Embryonic facial prominence (tissue), 1 donor: ENCODE measurements at regions not wholly inside any gene's neighbourhood (a gene's known extent, or its start where the extent isn't known, plus 50 kb on each side); places are given as distances from the start of the nearest gene placed in this dataset.

ENCODE experiments used
- DNase-seq: peaks from one replicate; pipeline ENCODE4 v3.0.0-alpha.2; 2016; ENCODE audit errors: extremely low spot score

- DNase-seq = no peak
Measured at GRCh38 chr18:75607701-75608100, 180.2 kb upstream of the SMIM21 start.

GRCh38 chr18:75592527-75592926 is 165.0 kb upstream of the SMIM21 start:
- no peak for DNase-seq

DNA sequence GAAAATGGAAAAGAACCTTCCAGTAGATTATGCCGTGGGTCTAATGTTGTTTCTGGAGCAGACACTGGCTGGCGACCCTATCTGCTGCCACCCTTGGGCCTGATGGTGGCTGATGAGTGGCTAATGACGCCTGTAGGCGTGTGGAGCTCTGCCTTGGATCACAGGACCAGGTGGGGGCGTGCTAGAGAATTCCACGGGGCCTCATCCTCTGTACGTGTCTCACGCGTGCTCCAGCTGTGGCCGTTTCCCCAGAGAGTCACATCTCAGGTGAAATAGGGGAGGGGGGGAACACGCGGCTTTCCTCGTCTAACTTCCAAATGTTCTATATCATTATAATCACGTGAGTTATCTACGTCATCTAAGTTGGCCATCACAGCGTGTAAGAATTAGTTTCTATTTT is 160.9 kb upstream of the SMIM21 start:
- DNase-seq = no peak

GRCh38 chr18:75587131-75587530 is 159.6 kb upstream of the SMIM21 start:
- DNase-seq = no peak

DNA sequence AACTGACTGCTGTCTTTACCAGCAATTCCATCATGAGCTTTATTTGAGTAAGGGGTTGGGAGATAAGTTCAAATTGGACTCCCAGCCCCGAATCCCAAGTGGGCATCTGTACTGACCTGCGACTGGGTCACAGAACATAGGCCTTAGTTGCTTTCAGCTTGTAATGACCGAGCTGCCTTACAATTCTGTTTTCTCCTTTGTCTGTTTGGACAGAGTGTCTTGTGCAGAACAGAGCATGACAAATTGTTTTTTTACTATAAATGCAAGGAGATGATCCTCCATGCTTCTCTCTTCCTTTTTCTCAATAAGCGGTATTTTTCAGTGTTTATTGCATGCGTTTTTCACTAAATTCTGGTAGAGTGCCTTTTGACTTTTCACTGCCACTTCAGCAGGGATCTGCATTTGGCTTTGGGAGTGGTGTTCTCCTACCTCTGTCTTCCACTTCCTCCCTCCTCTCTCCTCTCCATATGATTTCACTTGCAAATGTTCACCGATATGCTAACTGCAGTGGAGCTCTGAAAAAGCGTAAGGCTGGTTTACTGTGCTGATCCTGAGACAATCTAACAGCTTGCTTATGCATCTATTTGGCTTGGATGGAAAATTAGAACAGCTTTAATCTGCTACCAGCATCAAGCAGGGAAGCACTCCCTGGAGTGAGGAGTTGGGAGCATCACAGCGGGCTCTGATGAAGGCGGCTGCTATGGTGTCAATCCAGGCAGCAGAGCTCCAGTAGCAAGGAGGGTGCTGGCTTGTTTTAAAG is 158.8 kb upstream of the SMIM21 start:
- no peak for DNase-seq

DNA sequence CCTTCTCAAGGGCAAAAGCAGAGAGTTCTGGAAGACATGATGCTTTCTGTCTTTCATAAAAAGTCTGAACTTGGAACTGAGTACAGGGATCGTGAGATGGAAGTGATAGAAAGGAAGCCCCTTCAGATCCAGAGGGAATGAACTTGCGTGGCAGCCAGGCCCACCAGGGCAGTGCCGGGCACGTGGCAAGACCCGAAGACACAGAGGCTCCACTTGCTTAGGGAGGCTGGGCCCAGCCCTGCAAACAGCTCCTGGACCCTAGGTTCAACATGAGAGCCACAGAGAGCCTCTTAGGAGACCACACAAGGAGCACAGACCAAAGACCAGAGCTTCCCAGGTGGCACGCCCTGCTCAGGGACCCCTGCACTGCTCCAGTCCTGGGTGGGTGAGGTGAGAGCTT is 155.4 kb upstream of the SMIM21 start:
- no peak for DNase-seq

- no peak for DNase-seq
Measured at GRCh38 chr18:75582406-75582821, 154.9 kb upstream of the SMIM21 start.

- DNase-seq = no peak
Measured at GRCh38 chr18:75581336-75582131, 154.0 kb upstream of the SMIM21 start.

GRCh38 chr18:75574187-75574586 is 146.7 kb upstream of the SMIM21 start:
- no peak for DNase-seq

GRCh38 chr18:75563150-75563549 is 135.6 kb upstream of the SMIM21 start:
- DNase-seq = no peak

DNA sequence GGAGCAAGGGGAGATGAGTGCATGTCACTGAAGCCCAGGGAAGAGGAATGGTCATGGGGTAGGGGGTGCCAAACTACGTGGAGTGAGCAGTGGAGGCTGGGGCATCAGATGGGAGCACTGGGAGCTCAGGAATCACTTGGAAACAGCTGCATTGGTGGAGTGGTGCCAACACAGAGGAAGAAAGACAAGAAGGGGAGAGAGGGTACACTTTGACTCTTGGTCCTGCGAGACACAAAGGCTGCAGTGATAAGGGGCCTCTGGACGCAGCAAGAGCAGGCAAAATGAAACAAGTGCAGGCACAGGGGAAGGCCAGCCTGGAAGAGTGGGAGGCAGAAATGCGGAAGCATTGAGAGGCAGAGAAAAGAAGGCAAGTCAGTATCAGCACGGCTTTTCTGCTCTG is 134.7 kb upstream of the SMIM21 start:
- no peak for DNase-seq

DNA sequence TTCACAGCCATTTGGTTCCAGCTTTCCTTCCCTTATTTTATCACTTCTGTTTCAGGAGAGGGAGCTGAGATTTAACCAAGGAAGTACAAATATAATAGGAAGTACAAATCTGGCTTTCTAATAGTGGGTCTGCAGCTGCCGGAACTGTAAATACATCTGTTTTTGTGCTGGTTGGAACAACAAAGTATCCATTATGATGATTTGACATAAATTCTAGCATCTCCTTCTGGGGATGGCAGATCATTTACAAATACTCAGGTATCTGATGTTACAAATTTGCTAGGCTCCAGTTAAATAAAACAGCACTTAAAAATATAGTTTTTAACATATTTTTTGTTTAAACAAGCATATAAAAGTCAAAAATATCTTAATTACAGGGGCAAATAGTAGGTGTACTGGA is 131.3 kb upstream of the SMIM21 start:
- no peak for DNase-seq

GRCh38 chr18:75556841-75557240 is 129.3 kb upstream of the SMIM21 start:
- DNase-seq = no peak

GRCh38 chr18:75554644-75555185 is 127.2 kb upstream of the SMIM21 start:
- DNase-seq = no peak

DNA sequence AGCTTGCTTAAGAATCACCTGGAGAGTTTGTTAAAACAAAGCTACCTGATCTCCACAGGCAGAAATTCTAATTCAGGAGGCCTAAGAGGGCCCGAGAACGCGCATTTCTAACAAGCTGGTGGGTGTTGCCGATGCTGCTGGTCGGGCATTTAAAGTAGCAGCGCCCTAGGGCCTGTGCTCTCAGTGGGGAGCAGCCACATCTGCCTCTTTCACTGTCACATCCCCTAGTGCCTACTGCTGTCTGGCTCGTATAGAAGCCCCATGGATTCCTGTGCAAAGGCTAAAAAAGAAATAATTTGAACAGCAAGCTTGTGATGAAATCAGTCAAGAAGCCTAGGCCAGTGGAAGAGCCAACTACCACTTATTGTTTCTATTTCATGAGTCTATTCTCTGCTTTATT is 126.7 kb upstream of the SMIM21 start:
- DNase-seq = no peak

DNA sequence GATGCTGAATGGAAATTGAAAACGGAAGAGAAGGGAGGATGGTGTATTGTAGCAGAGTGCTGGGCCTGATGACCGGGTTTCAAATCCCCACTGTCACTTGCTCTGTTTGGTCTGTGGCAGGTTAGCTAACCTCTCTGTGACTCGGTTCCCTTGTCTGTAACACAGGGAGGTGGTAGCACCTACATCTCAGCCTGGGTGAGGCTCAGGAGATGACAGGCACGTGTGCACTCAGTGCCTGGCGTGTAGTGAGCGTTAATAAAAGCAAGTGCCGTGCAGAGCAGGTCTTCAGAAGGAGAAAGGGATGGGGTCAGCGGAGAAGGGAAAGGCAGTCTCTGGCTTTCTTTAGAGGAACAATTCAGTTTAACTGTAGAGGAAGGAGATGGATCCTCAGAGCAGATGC is 125.5 kb upstream of the SMIM21 start:
- no peak for DNase-seq

DNA sequence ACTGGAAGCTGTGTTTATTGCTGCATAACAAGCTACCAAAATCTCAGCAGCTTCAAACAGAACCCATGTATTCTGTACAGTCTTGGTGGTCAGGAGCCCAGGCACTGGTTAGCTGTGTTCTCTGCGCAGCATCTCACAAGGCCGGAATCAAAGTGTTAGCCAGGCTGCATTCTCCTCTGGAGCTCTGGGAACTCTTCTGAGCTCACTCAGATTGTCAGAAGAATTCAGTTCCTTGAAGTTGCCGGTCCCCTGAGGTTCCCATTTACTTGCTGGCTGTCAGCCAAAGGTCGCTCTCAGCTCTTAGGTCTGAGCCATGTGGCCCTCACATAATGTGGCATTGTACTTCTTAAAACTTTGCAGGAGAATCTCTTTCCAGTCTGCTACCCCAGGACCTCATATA is 123.6 kb upstream of the SMIM21 start:
- DNase-seq = no peak

DNA sequence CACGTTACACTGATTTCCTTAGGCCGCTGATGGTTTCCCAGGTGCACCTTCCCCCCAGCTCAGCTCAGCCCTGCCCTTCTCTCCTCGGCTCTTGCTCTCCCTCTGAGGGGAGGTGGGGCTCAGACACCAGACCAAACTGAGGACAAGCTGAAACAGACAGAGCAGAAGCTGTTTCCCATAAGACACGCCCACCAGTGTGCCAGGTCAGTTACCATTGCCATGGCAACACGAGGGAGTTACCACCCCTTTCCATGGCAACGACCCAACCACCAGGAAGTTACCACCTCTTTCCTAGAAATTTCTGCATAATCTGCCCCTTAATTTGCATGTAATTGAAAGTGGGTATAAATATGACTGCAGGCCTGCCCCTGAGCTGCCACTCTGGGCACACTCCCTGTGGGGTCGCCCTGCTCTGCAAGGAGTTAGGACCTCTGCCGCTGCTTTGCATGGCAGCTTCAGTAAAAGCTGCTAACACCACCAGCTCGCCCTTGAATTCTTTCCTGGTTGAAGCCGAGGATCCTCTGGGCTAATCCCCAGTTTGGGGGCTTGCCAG is 120.9 kb upstream of the SMIM21 start:
- DNase-seq = no peak

- DNase-seq = no peak
Measured at GRCh38 chr18:75546964-75547363, 119.5 kb upstream of the SMIM21 start.

DNA sequence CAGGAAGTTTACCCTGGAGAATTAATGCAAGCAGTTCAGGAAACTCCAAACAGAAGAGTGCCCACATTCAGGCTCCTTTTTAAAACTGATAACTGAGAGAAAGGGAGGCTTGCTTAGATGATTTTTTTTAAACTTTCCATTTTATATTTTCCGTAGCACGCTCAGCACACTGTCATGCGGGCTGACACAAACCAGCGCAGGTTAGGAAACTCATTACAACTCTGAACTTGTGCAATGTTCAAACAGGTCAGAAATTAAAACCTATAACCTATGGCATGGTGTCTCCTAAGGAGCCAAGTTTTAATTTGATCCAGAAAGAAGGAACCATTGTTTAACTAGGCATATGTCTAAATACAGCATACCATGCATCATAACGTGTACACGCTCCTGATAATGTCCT is 117.7 kb upstream of the SMIM21 start:
- DNase-seq = no peak

DNA sequence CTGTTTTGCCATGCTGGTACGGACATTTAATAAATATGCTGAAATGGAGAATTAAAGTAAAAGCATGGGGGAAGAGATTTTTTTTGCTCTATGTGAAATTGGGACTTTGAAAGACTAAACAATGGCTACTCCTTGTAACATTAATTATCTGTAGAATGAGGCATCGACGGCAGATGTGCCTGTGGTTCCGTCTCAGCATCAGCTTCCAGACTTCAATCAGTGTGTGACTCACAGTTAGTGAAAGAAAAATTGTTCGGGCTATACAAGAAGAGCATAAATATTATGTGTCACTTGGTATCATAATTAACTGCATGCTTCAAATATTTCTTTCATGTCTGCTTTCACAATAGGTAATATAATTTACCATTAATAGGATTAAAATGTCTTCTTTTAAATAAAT is 117.0 kb upstream of the SMIM21 start:
- DNase-seq = no peak

- DNase-seq = no peak
Measured at GRCh38 chr18:75544051-75544481, 116.6 kb upstream of the SMIM21 start.

DNA sequence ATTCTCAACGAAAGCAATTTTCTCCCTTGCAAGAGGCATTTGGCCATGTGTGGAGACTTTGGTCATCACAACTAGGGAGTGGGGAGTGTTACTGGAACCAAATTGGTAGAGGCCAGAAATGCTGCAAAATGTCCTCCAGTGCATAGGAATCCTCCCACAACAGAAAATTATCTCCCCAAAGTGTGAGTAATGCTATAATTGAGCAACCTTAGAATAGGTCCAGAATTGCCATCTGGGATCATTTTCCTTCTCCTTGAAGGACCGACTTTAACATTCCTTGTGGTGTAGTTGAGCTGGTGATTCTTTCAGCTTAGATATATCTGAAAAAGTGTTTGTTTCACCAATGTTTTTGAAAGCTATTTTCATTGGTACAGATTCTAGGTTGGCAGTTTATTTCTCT is 111.2 kb upstream of the SMIM21 start:
- no peak for DNase-seq
